HCT116 (cell line): ENCODE measurements at regions not wholly inside any gene's neighbourhood (a gene's known extent, or its start where the extent isn't known, plus 50 kb on each side); places are given as distances from the start of the nearest gene placed in this dataset.

ENCODE experiments used
- ATAC-seq: fragments of 200-7000 bp; cut with Tn5 transposase; 2 replicates; pipeline ENCODE4 v1.9.1; 2020; ENCODE audit warnings: mild to moderate bottlenecking, moderate library complexity
- BruUV-seq: library from RNA; stranded (reverse); fragments of 400-500 nt; replicated peaks from 2 replicates; lab custom pipeline; 2021; lab: Mats Ljungman, UMichigan
- CTCF ChIA-PET: fragments of 300-600 bp; sonication (Branson Sonifier 250); formaldehyde crosslinking; loops from one replicate; lab custom pipeline; 2021; ENCODE audit warnings: antibody characterized with exemption; lab: Charles Lee
- POLR2A ChIA-PET: fragments of 300-600, 350-600 bp; sonication (Branson Sonifier 250); formaldehyde crosslinking; loops from one replicate; lab custom pipeline; 2021; ENCODE audit warnings: antibody characterized with exemption; lab: Charles Lee
- RAD21 ChIA-PET, 2 experiments: fragments of 300-600 bp; sonication (Branson Sonifier 250); formaldehyde crosslinking; loops; one replicate each; lab custom pipeline; 2023; ENCODE audit warnings: low total read pairs in 2 of 2; ENCODE audit not compliant: uncharacterized antibody in 2 of 2, unreplicated experiment in 2 of 2, low non-redundant PET in 1 of 2; lab: Charles Lee
- DNase-seq: peaks from one replicate; pipeline ENCODE4 v3.0.0-alpha.2; 2010; ENCODE audit warnings: low read depth, low spot score
- H2AFZ ChIP-seq: fragments of 200-600 bp; shearing (Covaris generic), sonication (generic); 2 replicates; pipeline ENCODE4 v1.6.1; 2017; ENCODE audit warnings: low read depth, mixed run types, mixed read lengths, antibody characterized with exemption, low read length; ENCODE audit not compliant: poor library complexity, severe bottlenecking
- H3K27ac ChIP-seq: 2 replicates; pipeline ENCODE4 v1.5.1; 2012; ENCODE audit warnings: low read depth, low read length
- H3K27me3 ChIP-seq: fragments of 200-600 bp; sonication (generic); 2 replicates; pipeline ENCODE4 v1.6.1; 2016; ENCODE audit warnings: mixed run types, low read length, mixed read lengths; ENCODE audit not compliant: insufficient read depth
- H3K36me3 ChIP-seq, 2 experiments: fragments of 200-500 bp in 1 of 2; fragments of 200-600 bp in 1 of 2; sonication (Bioruptor generic) in 1 of 2; sonication (generic) in 1 of 2; 2 replicates each; pipeline versions ENCODE4 v1.5.1 to v1.6.1; 2014 to 2016; ENCODE audit warnings: low read length in 2 of 2, inconsistent platforms in 1 of 2, mixed read lengths in 1 of 2, mixed run types in 1 of 2; ENCODE audit not compliant: insufficient read depth in 2 of 2, control insufficient read depth in 1 of 2
- H3K4me1 ChIP-seq, 2 experiments: fragments of 200-600 bp in 1 of 2; sonication (generic) in 1 of 2; 2 replicates each; pipeline versions ENCODE4 v1.5.1 to v1.6.1; 2012 to 2017; ENCODE audit warnings: low read length in 2 of 2, inconsistent platforms in 1 of 2, mild to moderate bottlenecking in 1 of 2, mixed read lengths in 1 of 2, mixed run types in 1 of 2, moderate library complexity in 1 of 2; ENCODE audit not compliant: insufficient read depth in 2 of 2, control insufficient read depth in 1 of 2
- H3K4me2 ChIP-seq: fragments of 200-600 bp; sonication (generic); 2 replicates; pipeline ENCODE4 v1.6.1; 2017; ENCODE audit warnings: mixed run types, low read length, mixed read lengths
- H3K4me3 ChIP-seq, 2 experiments: fragments of 200-600 bp in 1 of 2; sonication (generic) in 1 of 2; replicated peaks in 1 of 2; 2 replicates each; pipeline ENCODE4 v1.5.1; 2011 to 2016; ENCODE audit warnings: low read length in 2 of 2, control low read depth in 1 of 2, low read depth in 1 of 2, mild to moderate bottlenecking in 1 of 2, mixed read lengths in 1 of 2, mixed run types in 1 of 2
- H3K79me2 ChIP-seq: fragments of 200-600 bp; sonication (generic); 2 replicates; pipeline ENCODE4 v1.6.1; 2017; ENCODE audit warnings: mild to moderate bottlenecking, mixed run types, low read length, moderate library complexity, mixed read lengths; ENCODE audit not compliant: insufficient read depth
- H3K9ac ChIP-seq: fragments of 200-600 bp; sonication (generic); 2 replicates; pipeline ENCODE4 v1.6.1; 2016; ENCODE audit warnings: low read length, mixed read lengths
- H3K9me2 ChIP-seq: fragments of 200-600 bp; sonication (generic), shearing (Covaris generic); 2 replicates; pipeline ENCODE4 v1.6.1; 2017; ENCODE audit warnings: mixed run types, mild to moderate bottlenecking, moderate library complexity; ENCODE audit not compliant: insufficient read depth
- H3K9me3 ChIP-seq, 2 experiments: fragments of 200-500 bp in 1 of 2; fragments of 200-600 bp in 1 of 2; sonication (Bioruptor generic) in 1 of 2; sonication (generic) in 1 of 2; 2 replicates each; pipeline ENCODE4 v1.6.1; 2014 to 2017; ENCODE audit warnings: low read length in 2 of 2, mixed read lengths in 2 of 2, inconsistent platforms in 1 of 2, low read depth in 1 of 2, mild to moderate bottlenecking in 1 of 2, mixed run types in 1 of 2, moderate library complexity in 1 of 2; ENCODE audit not compliant: control insufficient read depth in 1 of 2, insufficient read depth in 1 of 2
- H4K20me1 ChIP-seq: fragments of 200-600 bp; sonication (generic), shearing (Covaris generic); 2 replicates; pipeline ENCODE4 v1.6.1; 2017; ENCODE audit warnings: mixed run types, mild to moderate bottlenecking, moderate library complexity; ENCODE audit not compliant: insufficient read depth
- ATF3 ChIP-seq: IDR thresholded peaks from 2 replicates; pipeline ENCODE4 v1.6.1; 2012
- CBX3 ChIP-seq: IDR thresholded peaks from 2 replicates; pipeline ENCODE4 v1.6.1; 2012; ENCODE audit warnings: low read depth
- EGR1 ChIP-seq: IDR thresholded peaks from 2 replicates; pipeline ENCODE4 v1.6.1; 2012; ENCODE audit warnings: low read depth
- EZH2 ChIP-seq: fragments of 200-600 bp; sonication (generic); IDR thresholded peaks from 2 replicates; pipeline ENCODE4 v1.6.1; 2017; ENCODE audit warnings: antibody characterized with exemption, mixed run types
- EZH2phosphoT487 ChIP-seq: fragments of 200-600 bp; IDR thresholded peaks from 2 replicates; pipeline ENCODE4 v1.6.1; 2018; ENCODE audit warnings: antibody characterized with exemption, borderline replicate concordance
- JUND ChIP-seq: IDR thresholded peaks from 2 replicates; pipeline ENCODE4 v1.6.1; 2012
- POLR2AphosphoS5 ChIP-seq: IDR thresholded peaks from 2 replicates; pipeline ENCODE4 v1.6.1; 2011; ENCODE audit warnings: mild to moderate bottlenecking, low read depth, low read length, moderate library complexity
- RAD21 ChIP-seq: IDR thresholded peaks from 2 replicates; pipeline ENCODE4 v1.6.1; 2012; ENCODE audit warnings: low read depth, mild to moderate bottlenecking
- SIN3A ChIP-seq: IDR thresholded peaks from 2 replicates; pipeline ENCODE4 v1.6.1; 2012; ENCODE audit warnings: low read depth
- SP1 ChIP-seq: IDR thresholded peaks from 2 replicates; pipeline ENCODE4 v1.6.1; 2012; ENCODE audit warnings: low read depth
- TCF7L2 ChIP-seq: IDR thresholded peaks from 2 replicates; pipeline ENCODE4 v1.7.0; 2011; ENCODE audit warnings: borderline replicate concordance, inconsistent platforms; ENCODE audit not compliant: insufficient read depth, insufficient read length; ENCODE audit errors: extremely low read depth
- YY1 ChIP-seq: IDR thresholded peaks from 2 replicates; pipeline ENCODE4 v1.6.1; 2011; ENCODE audit warnings: low read length, low read depth, moderate library complexity, mild to moderate bottlenecking; ENCODE audit not compliant: insufficient replicate concordance; ENCODE audit errors: extremely low read depth
- ZBTB33 ChIP-seq: IDR thresholded peaks from 2 replicates; pipeline ENCODE4 v1.6.1; 2011; ENCODE audit warnings: mild to moderate bottlenecking, low read length, moderate library complexity; ENCODE audit not compliant: insufficient replicate concordance; ENCODE audit errors: extremely low read depth
- ZFX ChIP-seq: fragments of 450-650 bp; IDR thresholded peaks from 2 replicates; pipeline ENCODE4 v1.6.1; 2017
- intact Hi-C: fragments of 100-400 bp; cut with micrococcal nuclease; formaldehyde crosslinking; loops from 2 replicates; pipeline ENCODE4 v1.10.0; 2022
- TF ChIP-seq, protein P1 (sequence below): IDR thresholded peaks from 2 replicates; pipeline ENCODE4 v1.6.1; 2012

- RAD21 ChIA-PET: no interaction called here
- H3K79me2 ChIP-seq: no peaks in the 10 kb centered on the region
- TF ChIP-seq ZBTB33 (no peak), SIN3A (no peak)
- no peaks in the 10 kb centered on the region for H3K4me1 ChIP-seq
- H3K27me3 ChIP-seq: peaks cover 11% of the 10 kb centered on the region
- no peaks in the 10 kb centered on the region for H4K20me1 ChIP-seq
- no peak overlapping the region for H3K27ac ChIP-seq
- H3K9ac ChIP-seq: no peak overlapping the region
- no peaks in the 10 kb centered on the region for H3K9me2 ChIP-seq
- POLR2A ChIA-PET: no interaction called here
- no peaks in the 10 kb centered on the region for H3K9me3 ChIP-seq
- intact Hi-C loops: no loop called here
- BruUV-seq: no TSS peak
- CTCF ChIA-PET: no interaction called here
- no peak overlapping the region for H3K4me2 ChIP-seq
- no peaks in the 10 kb centered on the region for H3K36me3 ChIP-seq
- no peak for ATAC-seq
- DNase-seq: no peak
- H3K4me3 ChIP-seq: no peak overlapping the region
- no peak overlapping the region for H2AFZ ChIP-seq
These were observed 78.2 kb upstream of the NXT1 start for GRCh38 chr20:23272176-23273029.

DNA sequence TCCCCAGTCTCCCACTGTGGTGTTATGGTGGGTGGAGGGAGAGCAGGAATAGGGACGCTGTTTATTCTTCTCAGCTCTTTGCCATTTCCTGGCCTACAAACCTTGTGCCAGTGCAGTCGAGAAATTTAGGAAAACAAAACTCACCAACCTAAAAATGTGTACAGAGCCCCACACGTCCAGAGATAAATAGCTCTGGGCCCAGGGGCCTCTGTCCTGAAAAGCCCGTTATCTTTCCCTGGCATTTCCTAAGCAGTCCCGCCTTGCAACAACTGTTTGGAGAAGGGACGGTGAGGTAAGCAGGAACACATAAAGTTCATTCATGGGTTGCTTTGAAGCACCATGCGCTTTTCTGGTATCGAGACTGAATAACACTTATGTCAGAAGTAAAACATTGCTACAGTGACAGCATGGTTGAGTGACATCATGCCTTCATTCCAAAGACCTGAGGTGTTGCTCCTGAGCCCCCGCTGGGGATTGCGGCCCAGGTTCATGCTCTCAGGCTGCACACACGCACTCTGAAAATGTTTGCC, 80.1 kb upstream of the NXT1 start:
- no peaks in the 10 kb centered on the region for H4K20me1 ChIP-seq
- no peak overlapping the region for H3K27ac ChIP-seq
- ATAC-seq: no peak
- POLR2A ChIA-PET: no interaction called here
- H3K4me3 ChIP-seq: no peak overlapping the region
- no peaks in the 10 kb centered on the region for H3K9me3 ChIP-seq
- H3K27me3 ChIP-seq: peaks cover 6% of the 10 kb centered on the region
- RAD21 ChIA-PET: no interaction called here
- intact Hi-C loops: no loop called here
- no peak overlapping the region for H3K9ac ChIP-seq
- no peak overlapping the region for H3K4me2 ChIP-seq
- no peak overlapping the region for H2AFZ ChIP-seq
- H3K36me3 ChIP-seq: no peaks in the 10 kb centered on the region
- CTCF ChIA-PET: no interaction called here
- H3K79me2 ChIP-seq: no peaks in the 10 kb centered on the region
- BruUV-seq: no TSS peak
- H3K9me2 ChIP-seq: no peaks in the 10 kb centered on the region
- no peaks in the 10 kb centered on the region for H3K4me1 ChIP-seq
- no peak for DNase-seq
- TF ChIP-seq EZH2 (no peak), JUND (no peak), ZBTB33 (no peak), ATF3 (no peak), YY1 (no peak), EZH2phosphoT487 (no peak), SP1 (no peak), EGR1 (no peak), TCF7L2 (no peak), RAD21 (no peak), ZFX (no peak), POLR2AphosphoS5 (no peak), CBX3 (no peak)
- TF ChIP-seq, protein P1, sequence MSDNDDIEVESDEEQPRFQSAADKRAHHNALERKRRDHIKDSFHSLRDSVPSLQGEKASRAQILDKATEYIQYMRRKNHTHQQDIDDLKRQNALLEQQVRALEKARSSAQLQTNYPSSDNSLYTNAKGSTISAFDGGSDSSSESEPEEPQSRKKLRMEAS: no peak
